B cell (primary cell): ENCODE measurements at regions not wholly inside any gene's neighbourhood (a gene's known extent, or its start where the extent isn't known, plus 50 kb on each side); places are given as distances from the start of the nearest gene placed in this dataset.

ENCODE experiments used
- ATAC-seq: fragments of 200-7000 bp; cut with Tn5 transposase; one replicate; pipeline ENCODE4 v1.10.0; 2021; ENCODE audit warnings: low read depth, mild to moderate bottlenecking, moderate number of reproducible peaks, moderate library complexity
- CTCF ChIA-PET: fragments of 350-600 bp; sonication (Branson Sonifier 250); formaldehyde crosslinking; loops from one replicate; lab custom pipeline; 2021; ENCODE audit warnings: antibody characterized with exemption, inconsistent platforms; lab: Charles Lee
- POLR2A ChIA-PET: fragments of 350-600 bp; sonication (Branson Sonifier 250); formaldehyde crosslinking; loops from one replicate; lab custom pipeline; 2021; ENCODE audit warnings: antibody characterized with exemption; lab: Charles Lee
- DNase-seq: peaks from one replicate; pipeline ENCODE4 v3.0.0; 2013
- H2AFZ ChIP-seq: 2 replicates; pipeline ENCODE4 v1.6.1; 2012; ENCODE audit warnings: mild to moderate bottlenecking, low read depth, low read length; ENCODE audit not compliant: insufficient read depth, poor library complexity, severe bottlenecking
- H3K27ac ChIP-seq, 2 donors: 1 replicate in 1 of 2; 2 replicates in 1 of 2; pipeline ENCODE4 v1.5.1; 2012 to 2013; ENCODE audit warnings: low read length in 2 of 2, mild to moderate bottlenecking in 2 of 2, moderate library complexity in 1 of 2
- H3K27me3 ChIP-seq, 4 experiments: fragments of 200-600 bp in 1 of 4; sonication (generic) in 1 of 4; replicated peaks in 1 of 4; 1 replicate in 2 of 4; 2 replicates in 2 of 4; pipeline versions ENCODE4 v1.6.1 to v1.7.0; 2013 to 2016; ENCODE audit warnings: low read length in 3 of 4, mild to moderate bottlenecking in 2 of 4, mixed read lengths in 1 of 4, moderate library complexity in 1 of 4; ENCODE audit not compliant: insufficient read depth in 4 of 4, control insufficient read depth in 3 of 4; ENCODE audit errors: control extremely low read depth in 1 of 4
- H3K36me3 ChIP-seq, 2 experiments: replicated peaks in 1 of 2; 1 replicate in 1 of 2; 2 replicates in 1 of 2; pipeline versions ENCODE4 v1.6.1 to v1.7.1; 2013; ENCODE audit warnings: low read length in 1 of 2; ENCODE audit not compliant: insufficient read depth in 2 of 2, control insufficient read depth in 1 of 2; ENCODE audit errors: control extremely low read depth in 1 of 2, extremely low read depth in 1 of 2
- H3K4me1 ChIP-seq, 2 donors: fragments of 200-600 bp in 1 of 2; sonication (generic) in 1 of 2; 1 replicate in 1 of 2; 2 replicates in 1 of 2; pipeline versions ENCODE4 v1.5.1 to v1.6.1; 2013 to 2017; ENCODE audit warnings: low read length in 2 of 2; ENCODE audit not compliant: control insufficient read depth in 2 of 2, insufficient read depth in 2 of 2
- H3K4me2 ChIP-seq: replicated peaks from 2 replicates; pipeline ENCODE3; 2012; ENCODE audit warnings: mild to moderate bottlenecking, low read depth, low read length; ENCODE audit not compliant: poor library complexity, severe bottlenecking
- H3K4me3 ChIP-seq, 5 experiments: fragments of 200-600 bp in 1 of 5; sonication (generic) in 1 of 5; 1 replicate in 3 of 5; 2 replicates in 2 of 5; pipeline versions ENCODE4 v1.5.1 to v1.7.0; 2011 to 2016; ENCODE audit warnings: low read length in 4 of 5, mild to moderate bottlenecking in 4 of 5, low read depth in 2 of 5, control low read depth in 1 of 5, moderate library complexity in 1 of 5; ENCODE audit not compliant: insufficient read depth in 1 of 5; ENCODE audit errors: control extremely low read depth in 1 of 5, extremely low read depth in 1 of 5
- H3K79me2 ChIP-seq: fragments of 200-600 bp; sonication (generic); one replicate; pipeline ENCODE4 v1.6.0; 2016; ENCODE audit warnings: low read length; ENCODE audit not compliant: control insufficient read depth, insufficient read depth
- H3K9ac ChIP-seq: fragments of 200-600 bp; sonication (generic); 2 replicates; pipeline ENCODE4 v1.6.1; 2017; ENCODE audit warnings: mild to moderate bottlenecking, low read length, moderate library complexity
- H3K9me3 ChIP-seq, 3 donors: one replicate each; pipeline versions ENCODE4 v1.6.1 to v1.7.1; 2013; ENCODE audit warnings: low read length in 2 of 3; ENCODE audit not compliant: control insufficient read depth in 2 of 3, insufficient read depth in 1 of 3; ENCODE audit errors: control extremely low read depth in 1 of 3
- H4K20me1 ChIP-seq: 2 replicates; pipeline ENCODE4 v1.6.0; 2012; ENCODE audit warnings: mild to moderate bottlenecking, low read length; ENCODE audit not compliant: insufficient read depth, control insufficient read depth, poor library complexity, severe bottlenecking
- H3K27ac Mint-ChIP-seq: one replicate; pipeline ENCODE4 v1.8.0; 2021; ENCODE audit warnings: mixed read lengths
- H3K27me3 Mint-ChIP-seq: one replicate; pipeline ENCODE4 v1.8.0; 2021; ENCODE audit warnings: mixed read lengths
- H3K4me1 Mint-ChIP-seq: one replicate; pipeline ENCODE4 v1.8.0; 2021; ENCODE audit warnings: mixed read lengths
- H3K4me3 Mint-ChIP-seq: one replicate; pipeline ENCODE4 v1.8.0; 2021; ENCODE audit warnings: mixed read lengths
- H3K9me3 Mint-ChIP-seq: one replicate; pipeline ENCODE4 v1.8.0; 2022; ENCODE audit warnings: mixed read lengths; ENCODE audit not compliant: insufficient read depth
- EZH2 ChIP-seq: IDR thresholded peaks from 2 replicates; pipeline ENCODE4 v1.6.1; 2012; ENCODE audit warnings: borderline replicate concordance, low read depth, mild to moderate bottlenecking, moderate library complexity, low read length; ENCODE audit not compliant: insufficient read depth, poor library complexity, severe bottlenecking
- WGBS: methylation state at CpG from one replicate; pipeline ENCODE4 v1.1.5; 2013; ENCODE audit warnings: missing lambda C conversion rate; ENCODE audit not compliant: insufficient coverage; 5-methylcytosine and 5-hydroxymethylcytosine counted together
- intact Hi-C: fragments of 100-400 bp; cut with micrococcal nuclease; formaldehyde crosslinking; loops from one replicate; pipeline ENCODE4 v1.10.0; 2022
- TF ChIP-seq, protein P1 (sequence below): fragments of 200-600 bp; IDR thresholded peaks from one replicate; pipeline ENCODE4 v1.8.0; 2022; ENCODE audit warnings: antibody characterized with exemption, mild to moderate bottlenecking

DNA sequence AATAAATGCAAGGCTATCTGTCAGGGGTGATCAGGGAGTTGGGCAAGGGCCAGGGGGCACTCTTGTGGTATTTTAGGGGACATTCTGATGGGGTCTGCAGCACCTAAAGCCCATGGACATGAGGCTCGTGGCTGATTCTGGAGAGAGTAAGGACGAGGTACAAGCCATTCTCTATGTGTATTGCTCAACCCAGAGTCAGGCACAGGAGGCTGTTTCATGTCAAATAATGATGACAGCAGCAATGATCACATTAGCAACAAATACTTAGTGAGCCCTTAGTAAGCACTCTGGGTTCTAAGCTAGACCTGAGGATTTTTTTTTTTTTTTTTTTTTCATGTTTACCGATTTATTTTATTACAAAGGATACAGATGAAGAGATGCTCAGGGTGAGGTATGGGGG is 83.5 kb upstream of the THY1 start:
- H3K9ac ChIP-seq: no peak overlapping the region
- POLR2A ChIA-PET: no interaction called here
- CTCF ChIA-PET: no interaction called here
- ATAC-seq: no peak
- Mint-ChIP-seq H3K4me1 (peaks cover 9% of the 10 kb centered on the region), H3K4me3 (no peak overlapping the region), H3K9me3 (no peaks in the 10 kb centered on the region), H3K27ac (no peak overlapping the region), H3K27me3 (peaks cover 7% of the 10 kb centered on the region)
- no peak for DNase-seq
- H3K4me2 ChIP-seq: no peak overlapping the region
- 60% methylated on average over 1 of the region's 3 CpGs for WGBS
- no peak overlapping the region for H2AFZ ChIP-seq
- no peaks in the 10 kb centered on the region for H3K79me2 ChIP-seq
- peaks cover 0 to 3% (median 0%) of the 10 kb centered on the region in 3 donors for H3K9me3 ChIP-seq
- no peak overlapping the region for H3K4me3 ChIP-seq
- no peaks in the 10 kb centered on the region for H3K27me3 ChIP-seq
- H3K27ac ChIP-seq: no peak overlapping the region
- no peak for TF ChIP-seq EZH2
- TF ChIP-seq, protein P1, sequence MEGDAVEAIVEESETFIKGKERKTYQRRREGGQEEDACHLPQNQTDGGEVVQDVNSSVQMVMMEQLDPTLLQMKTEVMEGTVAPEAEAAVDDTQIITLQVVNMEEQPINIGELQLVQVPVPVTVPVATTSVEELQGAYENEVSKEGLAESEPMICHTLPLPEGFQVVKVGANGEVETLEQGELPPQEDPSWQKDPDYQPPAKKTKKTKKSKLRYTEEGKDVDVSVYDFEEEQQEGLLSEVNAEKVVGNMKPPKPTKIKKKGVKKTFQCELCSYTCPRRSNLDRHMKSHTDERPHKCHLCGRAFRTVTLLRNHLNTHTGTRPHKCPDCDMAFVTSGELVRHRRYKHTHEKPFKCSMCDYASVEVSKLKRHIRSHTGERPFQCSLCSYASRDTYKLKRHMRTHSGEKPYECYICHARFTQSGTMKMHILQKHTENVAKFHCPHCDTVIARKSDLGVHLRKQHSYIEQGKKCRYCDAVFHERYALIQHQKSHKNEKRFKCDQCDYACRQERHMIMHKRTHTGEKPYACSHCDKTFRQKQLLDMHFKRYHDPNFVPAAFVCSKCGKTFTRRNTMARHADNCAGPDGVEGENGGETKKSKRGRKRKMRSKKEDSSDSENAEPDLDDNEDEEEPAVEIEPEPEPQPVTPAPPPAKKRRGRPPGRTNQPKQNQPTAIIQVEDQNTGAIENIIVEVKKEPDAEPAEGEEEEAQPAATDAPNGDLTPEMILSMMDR: no peak
- H3K4me1 ChIP-seq: peaks cover 0 to 16% of the 10 kb centered on the region in 2 donors
- intact Hi-C loops: no loop called here
- H4K20me1 ChIP-seq: no peaks in the 10 kb centered on the region
- H3K36me3 ChIP-seq: no peaks in the 10 kb centered on the region

DNA sequence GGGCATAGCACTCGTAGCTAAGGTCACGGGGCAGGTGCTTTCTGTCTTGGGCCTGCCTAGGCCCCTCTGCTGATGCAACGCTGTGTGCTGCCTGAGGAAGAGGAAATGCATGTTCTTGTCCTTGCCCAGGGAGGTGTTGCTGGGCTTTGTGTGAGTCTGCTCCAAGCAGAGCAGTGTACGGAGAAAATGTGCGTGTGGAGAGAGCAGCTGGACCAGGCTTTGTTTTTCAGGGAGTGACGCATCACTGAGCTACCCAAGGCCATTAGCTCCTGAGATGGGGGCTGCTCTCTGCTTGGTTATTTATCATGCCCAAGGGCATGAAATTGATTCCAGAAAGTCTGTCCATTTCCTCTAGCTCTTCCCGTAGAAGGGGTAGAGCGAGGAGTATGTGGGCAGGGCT is 82.9 kb upstream of the THY1 start:
- H3K9me3 Mint-ChIP-seq: no peaks in the 10 kb centered on the region
- no peak for ATAC-seq
- Histone ChIP-seq H3K27me3 (peaks cover 0 to 4% (median 0%) of the 10 kb centered on the region in 4 experiments), H3K27ac (no peak overlapping the region), H4K20me1 (no peaks in the 10 kb centered on the region), H2AFZ (no peak overlapping the region), H3K4me3 (no peak overlapping the region), H3K9me3 (peaks cover 0 to 3% (median 0%) of the 10 kb centered on the region in 3 donors), H3K79me2 (no peaks in the 10 kb centered on the region), H3K36me3 (no peaks in the 10 kb centered on the region), H3K4me2 (no peak overlapping the region), H3K9ac (no peak overlapping the region), H3K4me1 (peaks cover 0 to 16% of the 10 kb centered on the region in 2 donors)
- peaks cover 9% of the 10 kb centered on the region for H3K4me1 Mint-ChIP-seq
- WGBS: 94% methylated on average over 8 of the region's 8 CpGs
- no peak overlapping the region for H3K27ac Mint-ChIP-seq
- CTCF ChIA-PET: no interaction called here
- POLR2A ChIA-PET: no interaction called here
- no peak overlapping the region for H3K4me3 Mint-ChIP-seq
- DNase-seq: no peak
- peaks cover 9% of the 10 kb centered on the region for H3K27me3 Mint-ChIP-seq
- TF ChIP-seq, protein P1: no peak
- TF ChIP-seq EZH2: no peak
- intact Hi-C loops: no loop called here
